Colonic mucosa (tissue), 4 donors: ENCODE measurements at regions not wholly inside any gene's neighbourhood (a gene's known extent, or its start where the extent isn't known, plus 50 kb on each side); places are given as distances from the start of the nearest gene placed in this dataset.

ENCODE experiments used
- DNase-seq: peaks from one replicate; pipeline ENCODE4 v3.0.0-alpha.2; 2020
- H3K27ac ChIP-seq: fragments of 200-600 bp; one replicate; pipeline ENCODE4 v1.8.0; 2021
- H3K27me3 ChIP-seq: fragments of 200-600 bp; one replicate; pipeline ENCODE4 v1.8.0; 2021
- H3K36me3 ChIP-seq: fragments of 200-600 bp; one replicate; pipeline ENCODE4 v1.8.0; 2021
- H3K4me1 ChIP-seq: fragments of 200-600 bp; one replicate; pipeline ENCODE4 v1.8.0; 2021; ENCODE audit warnings: mild to moderate bottlenecking
- H3K4me3 ChIP-seq: fragments of 200-600 bp; one replicate; pipeline ENCODE4 v1.8.0; 2021
- H3K9ac ChIP-seq, 2 donors: one replicate each; pipeline ENCODE4 v1.7.0; 2013; ENCODE audit warnings: control low read depth in 2 of 2, low read depth in 2 of 2, low read length in 2 of 2
- H3K9me3 ChIP-seq: fragments of 200-600 bp; one replicate; pipeline ENCODE4 v1.8.0; 2021
- intact Hi-C: fragments of 100-400 bp; cut with DNase I; formaldehyde crosslinking; loops from one replicate; pipeline ENCODE4 v1.14.1; 2022
- TF ChIP-seq, protein P1 (sequence below): fragments of 200-600 bp; IDR thresholded peaks from one replicate; pipeline ENCODE4 v1.8.0; 2022; ENCODE audit warnings: antibody characterized with exemption, mild to moderate bottlenecking
- donor health status: healthy.
- donor health status: DM: no; HTN: no; CAD: no.
- donor health status: DM: no; HTN: no; CAD: no.

DNA sequence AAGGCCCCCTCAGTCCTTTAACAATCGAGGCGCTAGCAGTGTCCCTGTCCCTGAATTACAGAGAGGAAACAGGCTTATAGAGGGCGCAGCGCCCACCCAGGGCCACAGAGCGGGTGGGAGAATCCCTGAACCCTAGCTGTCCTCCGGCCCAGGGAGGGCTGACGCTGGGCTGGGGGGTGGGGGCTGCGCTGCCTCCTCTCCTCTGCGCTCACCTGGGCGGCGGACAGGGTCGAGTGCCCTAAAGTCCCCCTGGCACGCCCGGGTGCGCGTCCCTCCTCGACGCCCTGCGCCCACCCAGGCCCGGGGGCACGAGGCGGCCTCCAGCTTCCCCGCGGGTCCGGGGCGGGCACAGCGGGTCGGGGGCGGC is 200.4 kb upstream of the N4BP1 start:
- intact Hi-C loops, result no loop called here
- Histone ChIP-seq H3K9me3 (no peaks in the 10 kb centered on the region), H3K9ac (no peak overlapping the region), H3K4me3 (no peak overlapping the region), H3K27me3 (peaks cover 17% of the 10 kb centered on the region), H3K4me1 (no peaks in the 10 kb centered on the region), H3K27ac (no peak overlapping the region), H3K36me3 (no peaks in the 10 kb centered on the region)
- TF ChIP-seq, protein P1, sequence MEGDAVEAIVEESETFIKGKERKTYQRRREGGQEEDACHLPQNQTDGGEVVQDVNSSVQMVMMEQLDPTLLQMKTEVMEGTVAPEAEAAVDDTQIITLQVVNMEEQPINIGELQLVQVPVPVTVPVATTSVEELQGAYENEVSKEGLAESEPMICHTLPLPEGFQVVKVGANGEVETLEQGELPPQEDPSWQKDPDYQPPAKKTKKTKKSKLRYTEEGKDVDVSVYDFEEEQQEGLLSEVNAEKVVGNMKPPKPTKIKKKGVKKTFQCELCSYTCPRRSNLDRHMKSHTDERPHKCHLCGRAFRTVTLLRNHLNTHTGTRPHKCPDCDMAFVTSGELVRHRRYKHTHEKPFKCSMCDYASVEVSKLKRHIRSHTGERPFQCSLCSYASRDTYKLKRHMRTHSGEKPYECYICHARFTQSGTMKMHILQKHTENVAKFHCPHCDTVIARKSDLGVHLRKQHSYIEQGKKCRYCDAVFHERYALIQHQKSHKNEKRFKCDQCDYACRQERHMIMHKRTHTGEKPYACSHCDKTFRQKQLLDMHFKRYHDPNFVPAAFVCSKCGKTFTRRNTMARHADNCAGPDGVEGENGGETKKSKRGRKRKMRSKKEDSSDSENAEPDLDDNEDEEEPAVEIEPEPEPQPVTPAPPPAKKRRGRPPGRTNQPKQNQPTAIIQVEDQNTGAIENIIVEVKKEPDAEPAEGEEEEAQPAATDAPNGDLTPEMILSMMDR, result no peak
- DNase-seq, result no peak

DNA sequence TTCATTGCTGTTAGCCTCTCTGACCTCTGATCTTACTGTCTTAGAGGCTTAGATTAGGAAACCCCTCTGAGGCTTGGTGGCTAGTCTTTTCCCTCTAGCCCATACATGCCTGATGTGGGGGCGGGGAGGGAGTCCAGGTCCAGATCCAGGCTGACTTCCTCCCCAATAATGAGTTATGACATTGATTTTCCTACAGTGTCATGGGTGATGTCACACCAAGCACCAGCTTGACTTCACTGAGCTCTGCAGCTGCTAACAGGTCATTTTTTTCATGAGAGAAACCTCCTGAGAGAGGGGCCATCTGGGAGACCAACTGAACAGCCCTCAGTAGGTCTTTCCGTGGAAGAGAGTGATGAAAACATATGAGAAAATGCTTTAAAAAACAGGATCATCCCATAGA is 180.2 kb upstream of the N4BP1 start:
- H3K4me3 ChIP-seq, result no peak overlapping the region
- H3K9ac ChIP-seq, result no peak overlapping the region
- no peaks in the 10 kb centered on the region for H3K4me1 ChIP-seq
- intact Hi-C loops, result no loop called here
- no peak for DNase-seq
- TF ChIP-seq, protein P1, result no peak
- H3K9me3 ChIP-seq, result no peaks in the 10 kb centered on the region
- H3K27ac ChIP-seq, result no peak overlapping the region
- H3K27me3 ChIP-seq, result no peaks in the 10 kb centered on the region
- no peaks in the 10 kb centered on the region for H3K36me3 ChIP-seq

DNA sequence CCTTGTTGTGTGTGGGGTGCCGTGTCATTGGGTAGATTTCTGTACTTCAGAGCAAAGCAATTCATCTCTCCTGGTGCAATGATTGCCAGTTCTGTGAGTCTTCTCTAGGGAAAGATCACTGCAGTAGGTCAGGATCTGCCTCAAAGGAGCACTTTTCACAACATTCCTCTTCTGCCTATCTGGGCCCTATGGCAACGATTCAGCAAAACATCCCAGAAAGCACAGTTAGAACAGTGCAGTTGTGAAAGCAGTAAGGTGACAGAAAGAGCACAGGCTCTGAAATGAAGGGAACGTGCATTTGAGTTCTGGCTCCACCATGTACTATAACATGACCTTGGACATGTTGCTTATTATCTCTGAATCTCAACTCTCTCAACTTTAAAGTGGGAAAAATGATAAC is 178.5 kb upstream of the N4BP1 start:
- no peak overlapping the region for H3K27ac ChIP-seq
- no peak for DNase-seq
- H3K9me3 ChIP-seq, result no peaks in the 10 kb centered on the region
- TF ChIP-seq, protein P1, result no peak
- H3K36me3 ChIP-seq, result no peaks in the 10 kb centered on the region
- H3K27me3 ChIP-seq, result no peaks in the 10 kb centered on the region
- no peaks in the 10 kb centered on the region for H3K4me1 ChIP-seq
- intact Hi-C loops, result no loop called here
- no peak overlapping the region for H3K4me3 ChIP-seq
- H3K9ac ChIP-seq, result no peak overlapping the region

DNA sequence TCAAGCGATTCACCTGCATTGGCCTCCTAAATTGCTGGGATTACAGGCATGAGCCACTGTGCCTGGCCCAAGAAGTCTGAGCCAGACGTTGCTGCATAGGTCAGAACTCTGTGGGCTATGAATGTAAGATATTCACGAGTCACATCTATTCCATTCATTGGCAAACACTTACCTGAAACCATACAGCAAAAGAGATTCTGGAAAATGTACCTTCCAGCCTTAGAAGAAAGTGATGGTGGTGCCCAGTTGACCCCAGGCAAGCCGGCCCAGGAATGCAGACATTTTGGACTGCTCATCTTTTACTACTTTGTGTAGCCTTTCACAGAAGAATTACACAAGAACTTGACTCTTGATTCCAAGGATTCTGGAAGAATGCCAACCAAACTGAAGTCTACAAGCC is 135.6 kb upstream of the N4BP1 start:
- Histone ChIP-seq H3K27me3 (no peaks in the 10 kb centered on the region), H3K9ac (no peak overlapping the region), H3K4me1 (no peaks in the 10 kb centered on the region), H3K36me3 (no peaks in the 10 kb centered on the region), H3K4me3 (no peak overlapping the region), H3K27ac (no peak overlapping the region), H3K9me3 (no peaks in the 10 kb centered on the region)
- TF ChIP-seq, protein P1, result no peak
- intact Hi-C loops, result no loop called here
- no peak for DNase-seq

DNA sequence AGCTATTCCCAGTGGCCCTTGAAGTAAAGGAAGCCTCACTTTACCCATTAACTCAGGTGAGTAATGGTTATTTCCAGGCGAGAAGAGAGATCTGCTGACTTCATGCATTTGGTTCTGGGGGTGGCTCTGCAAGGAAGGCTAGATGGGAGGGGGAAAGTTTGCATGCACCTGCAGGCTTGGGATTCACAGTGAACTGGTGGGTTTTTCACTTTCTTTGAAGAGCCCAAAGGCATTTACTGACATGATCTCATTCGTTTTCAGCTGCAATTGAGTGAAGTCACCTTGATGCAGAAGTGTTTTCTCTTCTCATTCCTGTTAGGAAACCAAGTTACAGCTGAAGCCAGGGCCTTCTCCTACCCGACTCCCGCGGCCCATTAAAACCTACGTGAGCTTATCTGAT is 131.0 kb upstream of the N4BP1 start:
- no peaks in the 10 kb centered on the region for H3K9me3 ChIP-seq
- H3K27ac ChIP-seq, result no peak overlapping the region
- DNase-seq, result no peak
- no peak overlapping the region for H3K4me3 ChIP-seq
- no peak overlapping the region for H3K9ac ChIP-seq
- intact Hi-C loops, result no loop called here
- no peaks in the 10 kb centered on the region for H3K27me3 ChIP-seq
- TF ChIP-seq, protein P1, result no peak
- no peaks in the 10 kb centered on the region for H3K4me1 ChIP-seq
- H3K36me3 ChIP-seq, result no peaks in the 10 kb centered on the region

DNA sequence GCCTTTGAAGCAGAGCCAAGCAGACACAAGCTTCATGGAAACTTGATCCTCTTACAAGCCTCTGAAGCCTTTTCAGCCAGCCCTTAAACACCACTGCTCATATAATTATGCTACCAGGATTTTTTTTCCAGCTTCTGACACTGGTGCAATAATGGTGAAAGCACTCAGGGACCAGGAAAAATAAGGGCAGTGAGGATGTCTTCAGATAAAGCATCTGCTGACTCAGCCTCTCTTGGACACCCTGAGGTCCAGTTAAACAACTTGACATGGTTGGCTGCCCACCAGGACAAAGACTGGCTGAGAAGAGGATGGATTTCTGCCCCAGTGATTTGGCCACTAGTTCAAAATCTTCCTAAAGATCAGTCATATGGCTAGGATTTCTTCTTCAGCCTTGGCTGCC is 124.2 kb upstream of the N4BP1 start:
- Histone ChIP-seq H3K4me1 (no peaks in the 10 kb centered on the region), H3K36me3 (no peaks in the 10 kb centered on the region), H3K9ac (no peak overlapping the region), H3K27me3 (no peaks in the 10 kb centered on the region), H3K27ac (no peak overlapping the region), H3K4me3 (no peak overlapping the region), H3K9me3 (no peaks in the 10 kb centered on the region)
- TF ChIP-seq, protein P1, result no peak
- no peak for DNase-seq
- intact Hi-C loops, result no loop called here
